Ecto neural progenitor cell (in vitro differentiated cells): ENCODE measurements at regions not wholly inside any gene's neighbourhood (a gene's known extent, or its start where the extent isn't known, plus 50 kb on each side); places are given as distances from the start of the nearest gene placed in this dataset.
"Not testable (repeated sequence)": the region's sequence is repeated elsewhere in the genome, so short reads cannot be mapped to it uniquely, and the experiment has no call there.

Source experiments
- DNase-seq: peaks from one replicate; pipeline ENCODE4 v3.0.0-alpha.2; 2018; ENCODE audit warnings: low spot score

- DNase-seq: no peak
These were observed 868.3 kb downstream of the STIM2 start for GRCh38 chr4:27728892-27729291.

GRCh38 chr4:27742816-27743215 is 882.2 kb downstream of the STIM2 start:
- no peak for DNase-seq

- DNase-seq: no peak
These were observed 899.3 kb downstream of the STIM2 start for GRCh38 chr4:27759611-27760575.

GRCh38 chr4:27763830-27764525 is 903.3 kb downstream of the STIM2 start:
- no peak for DNase-seq

GRCh38 chr4:27764526-27764837 is 903.8 kb downstream of the STIM2 start:
- DNase-seq: no peak

GRCh38 chr4:27770895-27771294 is 910.3 kb downstream of the STIM2 start:
- no peak for DNase-seq

GRCh38 chr4:27775156-27775555 is 914.5 kb downstream of the STIM2 start:
- no peak for DNase-seq

- no peak for DNase-seq
These were observed 919.2 kb downstream of the STIM2 start for GRCh38 chr4:27779827-27780226.

- no peak for DNase-seq
These were observed 926.6 kb downstream of the STIM2 start for GRCh38 chr4:27787195-27787594.

- DNase-seq: no peak
These were observed 929.1 kb downstream of the STIM2 start for GRCh38 chr4:27789773-27790172.

- no peak for DNase-seq
These were observed 930.3 kb downstream of the STIM2 start for GRCh38 chr4:27790911-27791310.

- DNase-seq: no peak
These were observed 931.0 kb downstream of the STIM2 start for GRCh38 chr4:27791640-27792039.

GRCh38 chr4:27807207-27807606 is 946.6 kb downstream of the STIM2 start:
- DNase-seq: no peak

GRCh38 chr4:27811948-27812347 is 951.3 kb downstream of the STIM2 start:
- DNase-seq: no peak

- DNase-seq: not testable (repeated sequence)
These were observed 952.6 kb downstream of the STIM2 start for GRCh38 chr4:27813226-27813625.

GRCh38 chr4:27813699-27814425 is 953.2 kb downstream of the STIM2 start:
- DNase-seq: not testable (repeated sequence)

- no peak for DNase-seq
These were observed 958.6 kb downstream of the STIM2 start for GRCh38 chr4:27819246-27819645.

GRCh38 chr4:27828843-27829242 is 968.2 kb downstream of the STIM2 start:
- no peak for DNase-seq

GRCh38 chr4:27830251-27830650 is 969.6 kb downstream of the STIM2 start:
- no peak for DNase-seq

GRCh38 chr4:27835851-27836250 is 975.2 kb downstream of the STIM2 start:
- DNase-seq: no peak

- no peak for DNase-seq
These were observed 975.9 kb downstream of the STIM2 start for GRCh38 chr4:27836523-27836922.

GRCh38 chr4:27843776-27844175 is 983.1 kb downstream of the STIM2 start:
- no peak for DNase-seq

- no peak for DNase-seq
These were observed 983.7 kb downstream of the STIM2 start for GRCh38 chr4:27844376-27844775.
